Ishikawa (cell line): ENCODE measurements at regions not wholly inside any gene's neighbourhood (a gene's known extent, or its start where the extent isn't known, plus 50 kb on each side); places are given as distances from the start of the nearest gene placed in this dataset.

ENCODE experiments used
- CEBPB ChIP-seq: IDR thresholded peaks from 2 replicates; pipeline ENCODE4 v1.6.1; 2012
- CREB1 ChIP-seq: IDR thresholded peaks from 2 replicates; pipeline ENCODE4 v1.6.1; 2012; ENCODE audit warnings: low read depth
- EGR1 ChIP-seq: IDR thresholded peaks from 2 replicates; pipeline ENCODE4 v1.6.1; 2012
- EP300 ChIP-seq: IDR thresholded peaks from 2 replicates; pipeline ENCODE4 v1.6.1; 2012; ENCODE audit warnings: borderline replicate concordance
- FOXM1 ChIP-seq: IDR thresholded peaks from 2 replicates; pipeline ENCODE4 v1.6.1; 2012; ENCODE audit warnings: low read depth, borderline replicate concordance
- NFIC ChIP-seq: IDR thresholded peaks from 2 replicates; pipeline ENCODE4 v1.6.1; 2012
- RAD21 ChIP-seq: IDR thresholded peaks from 2 replicates; pipeline ENCODE4 v1.6.1; 2012; ENCODE audit warnings: low read depth
- REST ChIP-seq: IDR thresholded peaks from 2 replicates; pipeline ENCODE4 v1.6.1; 2012; ENCODE audit warnings: low read depth, mild to moderate bottlenecking
- TAF1 ChIP-seq: IDR thresholded peaks from 2 replicates; pipeline ENCODE4 v1.6.1; 2012; ENCODE audit warnings: low read depth, mild to moderate bottlenecking
- TCF12 ChIP-seq: IDR thresholded peaks from 2 replicates; pipeline ENCODE4 v1.6.1; 2012; ENCODE audit warnings: low read depth
- TEAD4 ChIP-seq: IDR thresholded peaks from 2 replicates; pipeline ENCODE4 v1.6.1; 2012
- YY1 ChIP-seq: IDR thresholded peaks from 2 replicates; pipeline ENCODE4 v1.6.1; 2012; ENCODE audit warnings: low read depth
- ZBTB7A ChIP-seq: IDR thresholded peaks from 2 replicates; pipeline ENCODE4 v1.6.1; 2012; ENCODE audit warnings: low read depth
- TF ChIP-seq, protein P1 (sequence below): IDR thresholded peaks from 2 replicates; pipeline ENCODE4 v1.6.1; 2012
- TF ChIP-seq, protein P2 (sequence below): IDR thresholded peaks from 2 replicates; pipeline ENCODE4 v1.6.1; 2012

DNA sequence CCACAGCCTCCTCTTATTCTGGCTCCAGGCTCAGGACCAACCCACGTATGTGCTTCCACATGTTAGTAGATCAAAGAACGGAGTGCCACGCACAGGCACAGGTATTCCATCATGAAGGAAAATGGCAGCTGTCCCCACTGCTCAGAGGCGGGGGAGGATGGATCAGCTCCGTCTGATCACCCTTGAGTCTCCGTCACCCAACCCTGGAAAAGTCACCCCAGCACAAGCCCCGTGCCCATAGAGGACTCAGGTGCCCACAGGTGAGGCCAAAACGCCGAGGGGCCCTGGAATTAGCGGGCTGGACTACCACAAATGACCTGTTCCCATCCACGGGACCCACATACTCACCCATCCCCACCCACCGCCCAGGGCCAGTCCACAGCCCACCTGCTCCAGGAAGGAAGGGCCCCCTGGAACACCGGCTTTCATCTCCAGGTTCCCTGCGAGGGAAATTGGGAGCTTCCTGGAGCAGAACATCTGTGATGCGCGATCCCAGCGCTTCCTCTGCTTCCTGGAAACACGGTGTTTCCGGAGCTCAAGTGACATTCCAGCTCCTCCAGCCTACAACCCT, 120.5 kb upstream of the SPACA7 start:
- TF ChIP-seq NFIC (no peak), EP300 (no peak), TAF1 (no peak), TCF12 (no peak), RAD21 (no peak), CREB1 (no peak)

DNA sequence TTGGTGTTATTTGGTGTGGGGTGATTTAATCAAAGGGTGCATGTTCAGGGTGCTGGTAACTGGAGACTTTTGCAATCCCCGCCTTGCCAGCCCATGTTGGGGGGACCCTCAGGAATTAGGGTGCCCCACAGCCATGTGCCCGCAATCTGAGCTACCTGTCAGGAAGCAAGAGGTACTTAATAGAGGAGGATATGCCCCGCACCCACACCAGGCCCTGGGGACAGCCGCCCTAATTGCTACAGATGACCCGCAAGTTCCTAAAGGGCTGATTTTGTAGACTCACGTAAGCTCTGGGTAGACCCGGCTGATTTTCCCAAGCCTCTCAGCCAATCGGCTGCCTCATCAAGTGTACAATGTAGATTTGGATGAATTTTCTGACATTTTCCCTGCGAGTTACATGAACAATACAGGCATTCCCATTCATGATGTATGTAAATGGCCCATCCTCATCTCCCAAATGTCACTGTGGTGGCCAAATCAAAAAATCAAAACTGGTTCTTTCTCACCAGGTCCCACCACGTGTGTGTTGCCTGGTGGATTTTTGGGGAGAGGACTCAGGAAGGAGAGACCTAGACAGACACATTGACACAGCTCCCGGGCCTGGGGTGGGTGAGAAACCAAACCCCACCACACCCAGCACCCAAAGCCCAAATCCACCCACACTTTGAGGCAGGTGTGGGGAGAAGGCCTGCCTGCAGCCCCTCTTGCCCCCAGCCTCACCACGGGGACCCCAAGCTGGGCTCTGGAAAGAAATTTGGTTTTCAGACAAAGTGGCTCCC, 119.2 kb upstream of the SPACA7 start:
- no peak for TF ChIP-seq YY1
- TF ChIP-seq, protein P1, sequence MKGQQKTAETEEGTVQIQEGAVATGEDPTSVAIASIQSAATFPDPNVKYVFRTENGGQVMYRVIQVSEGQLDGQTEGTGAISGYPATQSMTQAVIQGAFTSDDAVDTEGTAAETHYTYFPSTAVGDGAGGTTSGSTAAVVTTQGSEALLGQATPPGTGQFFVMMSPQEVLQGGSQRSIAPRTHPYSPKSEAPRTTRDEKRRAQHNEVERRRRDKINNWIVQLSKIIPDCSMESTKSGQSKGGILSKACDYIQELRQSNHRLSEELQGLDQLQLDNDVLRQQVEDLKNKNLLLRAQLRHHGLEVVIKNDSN: no peak
- TF ChIP-seq FOXM1: no peak
- no peak for TF ChIP-seq ZBTB7A

GRCh38 chr13:112259511-112259910, 116.6 kb upstream of the SPACA7 start:
- TF ChIP-seq CREB1 (no peak), FOXM1 (no peak), RAD21 (no peak), TAF1 (no peak), NFIC (no peak), TEAD4 (no peak), TCF12 (no peak), ZBTB7A (no peak), REST (no peak), EP300 (no peak)
- TF ChIP-seq, protein P1: no peak
- TF ChIP-seq, protein P2, sequence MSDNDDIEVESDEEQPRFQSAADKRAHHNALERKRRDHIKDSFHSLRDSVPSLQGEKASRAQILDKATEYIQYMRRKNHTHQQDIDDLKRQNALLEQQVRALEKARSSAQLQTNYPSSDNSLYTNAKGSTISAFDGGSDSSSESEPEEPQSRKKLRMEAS: no peak

GRCh38 chr13:112260108-112261055, 115.8 kb upstream of the SPACA7 start:
- TF ChIP-seq, protein P1: no peak
- no peak for TF ChIP-seq TEAD4
- no peak for TF ChIP-seq CEBPB
- TF ChIP-seq TAF1: no peak
- TF ChIP-seq YY1: no peak
- TF ChIP-seq EGR1: no peak
- TF ChIP-seq CREB1: no peak
- TF ChIP-seq TCF12: no peak
- TF ChIP-seq FOXM1: no peak
- TF ChIP-seq EP300: no peak
- no peak for TF ChIP-seq RAD21
- no peak for TF ChIP-seq ZBTB7A
- TF ChIP-seq NFIC: no peak
- TF ChIP-seq, protein P2: no peak

DNA sequence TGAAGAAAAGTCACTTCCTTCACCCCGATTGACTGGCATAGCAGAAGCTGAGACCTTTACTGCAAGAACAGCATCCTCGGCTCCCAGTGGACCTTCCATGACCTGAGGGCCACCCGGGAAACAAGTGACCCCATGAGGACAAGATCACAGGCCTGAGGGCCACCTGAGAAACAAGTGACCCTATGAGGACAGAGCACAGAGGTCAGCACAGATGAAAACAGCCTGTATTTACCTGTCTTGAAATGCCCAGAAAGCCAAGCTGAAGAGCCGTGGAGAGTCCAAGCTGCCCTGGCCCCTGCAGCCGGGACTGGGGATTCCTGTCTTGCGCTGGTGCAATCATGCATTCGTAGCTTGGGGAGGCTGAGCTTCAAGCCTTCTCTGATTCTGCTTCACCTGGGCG, 114.2 kb upstream of the SPACA7 start:
- TF ChIP-seq, protein P2: no peak
- TF ChIP-seq, protein P1: no peak
- no peak for TF ChIP-seq CEBPB
- no peak for TF ChIP-seq EP300
- no peak for TF ChIP-seq FOXM1
- no peak for TF ChIP-seq TEAD4
- TF ChIP-seq RAD21: no peak
- TF ChIP-seq TCF12: no peak
- no peak for TF ChIP-seq EGR1
